Ishikawa (cell line): ENCODE measurements at regions not wholly inside any gene's neighbourhood (a gene's known extent, or its start where the extent isn't known, plus 50 kb on each side); places are given as distances from the start of the nearest gene placed in this dataset.

Experiments used
- CEBPB ChIP-seq: IDR thresholded peaks from 2 replicates; pipeline ENCODE4 v1.6.1; 2012
- CREB1 ChIP-seq: IDR thresholded peaks from 2 replicates; pipeline ENCODE4 v1.6.1; 2012; ENCODE audit warnings: low read depth
- EGR1 ChIP-seq: IDR thresholded peaks from 2 replicates; pipeline ENCODE4 v1.6.1; 2012
- EP300 ChIP-seq: IDR thresholded peaks from 2 replicates; pipeline ENCODE4 v1.6.1; 2012; ENCODE audit warnings: borderline replicate concordance
- FOXM1 ChIP-seq: IDR thresholded peaks from 2 replicates; pipeline ENCODE4 v1.6.1; 2012; ENCODE audit warnings: low read depth, borderline replicate concordance
- MAX ChIP-seq: IDR thresholded peaks from 2 replicates; pipeline ENCODE4 v1.6.1; 2012
- NFIC ChIP-seq: IDR thresholded peaks from 2 replicates; pipeline ENCODE4 v1.6.1; 2012
- RAD21 ChIP-seq: IDR thresholded peaks from 2 replicates; pipeline ENCODE4 v1.6.1; 2012; ENCODE audit warnings: low read depth
- REST ChIP-seq: IDR thresholded peaks from 2 replicates; pipeline ENCODE4 v1.6.1; 2012; ENCODE audit warnings: low read depth, mild to moderate bottlenecking
- TAF1 ChIP-seq: IDR thresholded peaks from 2 replicates; pipeline ENCODE4 v1.6.1; 2012; ENCODE audit warnings: low read depth, mild to moderate bottlenecking
- TCF12 ChIP-seq: IDR thresholded peaks from 2 replicates; pipeline ENCODE4 v1.6.1; 2012; ENCODE audit warnings: low read depth
- TEAD4 ChIP-seq: IDR thresholded peaks from 2 replicates; pipeline ENCODE4 v1.6.1; 2012
- USF1 ChIP-seq: IDR thresholded peaks from 2 replicates; pipeline ENCODE4 v1.6.1; 2012
- YY1 ChIP-seq: IDR thresholded peaks from 2 replicates; pipeline ENCODE4 v1.6.1; 2012; ENCODE audit warnings: low read depth
- ZBTB7A ChIP-seq: IDR thresholded peaks from 2 replicates; pipeline ENCODE4 v1.6.1; 2012; ENCODE audit warnings: low read depth

- TF ChIP-seq RAD21 = no peak
- TF ChIP-seq TEAD4 = no peak
- no peak for TF ChIP-seq TCF12
- TF ChIP-seq FOXM1 = no peak
- no peak for TF ChIP-seq MAX
- no peak for TF ChIP-seq NFIC
- TF ChIP-seq ZBTB7A = no peak
- no peak for TF ChIP-seq CEBPB
- no peak for TF ChIP-seq EP300
- TF ChIP-seq YY1 = no peak
- TF ChIP-seq EGR1 = no peak
- no peak for TF ChIP-seq CREB1
- TF ChIP-seq USF1 = no peak
- TF ChIP-seq REST = no peak
- no peak for TF ChIP-seq TAF1
Observed at GRCh38 chr3:72137865-72138861, 353.2 kb upstream of the PROK2 start.

GRCh38 chr3:72135636-72136035, 350.7 kb upstream of the PROK2 start:
- no peak for TF ChIP-seq TEAD4

GRCh38 chr3:72134989-72135451, 350.1 kb upstream of the PROK2 start:
- TF ChIP-seq RAD21 (no peak), FOXM1 (no peak), ZBTB7A (no peak)

- TF ChIP-seq EP300 (no peak), MAX (no peak), CREB1 (no peak), EGR1 (no peak), TCF12 (no peak), TEAD4 (no peak), USF1 (no peak), REST (no peak), ZBTB7A (no peak), RAD21 (no peak), NFIC (no peak)
Observed at GRCh38 chr3:72133329-72134011, 348.5 kb upstream of the PROK2 start.

- TF ChIP-seq EGR1 (no peak), TAF1 (no peak), CREB1 (no peak), MAX (no peak), TEAD4 (no peak), CEBPB (no peak), REST (no peak), EP300 (no peak), YY1 (no peak), TCF12 (no peak)
Observed at GRCh38 chr3:72131899-72132298, 347.0 kb upstream of the PROK2 start.
